GM21528 (cell line): ENCODE measurements at regions not wholly inside any gene's neighbourhood (a gene's known extent, or its start where the extent isn't known, plus 50 kb on each side); places are given as distances from the start of the nearest gene placed in this dataset.

Experiments
- ATAC-seq: cut with Tn5 transposase; IDR thresholded peaks from one replicate; pipeline ENCODE4 v1.9.1; 2021; ENCODE audit warnings: mild to moderate bottlenecking, moderate library complexity; ENCODE audit not compliant: unreplicated experiment, low FRiP score

GRCh38 chr5:126301056-126301455, 122.2 kb upstream of the GRAMD2B start:
- no peak for ATAC-seq

GRCh38 chr5:126309860-126310259, 113.3 kb upstream of the GRAMD2B start:
- ATAC-seq = no peak

- ATAC-seq = no peak
Measured at GRCh38 chr5:126311766-126312165, 111.4 kb upstream of the GRAMD2B start.

- no peak for ATAC-seq
Measured at GRCh38 chr5:126315341-126315740, 107.9 kb upstream of the GRAMD2B start.

GRCh38 chr5:126332326-126332725, 90.9 kb upstream of the GRAMD2B start:
- ATAC-seq = no peak

GRCh38 chr5:126334760-126335159, 88.4 kb upstream of the GRAMD2B start:
- no peak for ATAC-seq

- ATAC-seq = no peak
Measured at GRCh38 chr5:126335886-126336285, 87.3 kb upstream of the GRAMD2B start.

GRCh38 chr5:126338635-126339034, 84.6 kb upstream of the GRAMD2B start:
- no peak for ATAC-seq

GRCh38 chr5:126339215-126339805, 83.9 kb upstream of the GRAMD2B start:
- ATAC-seq = no peak

- ATAC-seq = no peak
Measured at GRCh38 chr5:126341906-126342630, 81.1 kb upstream of the GRAMD2B start.

GRCh38 chr5:126348855-126349635, 74.2 kb upstream of the GRAMD2B start:
- ATAC-seq = no peak

- ATAC-seq = no peak
Measured at GRCh38 chr5:126351153-126351552, 72.1 kb upstream of the GRAMD2B start.

GRCh38 chr5:126354012-126354857, 69.0 kb upstream of the GRAMD2B start:
- ATAC-seq = no peak

GRCh38 chr5:126354858-126355731, 68.1 kb upstream of the GRAMD2B start:
- ATAC-seq = no peak

- no peak for ATAC-seq
Measured at GRCh38 chr5:126355940-126356339, 67.3 kb upstream of the GRAMD2B start.

GRCh38 chr5:126357585-126358342, 65.4 kb upstream of the GRAMD2B start:
- no peak for ATAC-seq

GRCh38 chr5:126358525-126358924, 64.7 kb upstream of the GRAMD2B start:
- ATAC-seq = peak; percentile 87

GRCh38 chr5:126359884-126360283, 63.3 kb upstream of the GRAMD2B start:
- ATAC-seq = no peak

- no peak for ATAC-seq
Measured at GRCh38 chr5:126360467-126360866, 62.7 kb upstream of the GRAMD2B start.
